HG03520 (cell line): ENCODE measurements at regions not wholly inside any gene's neighbourhood (a gene's known extent, or its start where the extent isn't known, plus 50 kb on each side); places are given as distances from the start of the nearest gene placed in this dataset.

Experiments
- ATAC-seq: cut with Tn5 transposase; IDR thresholded peaks from one replicate; pipeline ENCODE4 v1.9.1; 2021; ENCODE audit warnings: mild to moderate bottlenecking, moderate library complexity; ENCODE audit not compliant: unreplicated experiment

DNA sequence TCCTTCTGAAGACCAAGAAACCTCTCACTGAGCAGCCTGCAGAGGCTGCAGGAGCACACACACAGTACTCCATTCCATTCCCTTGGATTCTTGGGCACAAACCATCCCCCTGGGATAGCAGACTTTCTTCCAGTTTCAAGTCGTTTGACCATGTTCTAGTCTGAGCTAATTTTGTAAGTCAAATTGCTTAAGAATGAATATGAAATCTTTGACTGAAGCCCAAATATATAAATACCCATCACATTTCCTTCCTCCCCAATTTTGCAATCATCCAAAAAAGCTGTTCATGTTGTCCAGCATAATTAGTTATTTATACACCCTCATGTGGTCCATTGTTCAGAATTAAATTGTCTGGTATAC is 231.2 kb upstream of the TPRG1 start:
- ATAC-seq = no peak

DNA sequence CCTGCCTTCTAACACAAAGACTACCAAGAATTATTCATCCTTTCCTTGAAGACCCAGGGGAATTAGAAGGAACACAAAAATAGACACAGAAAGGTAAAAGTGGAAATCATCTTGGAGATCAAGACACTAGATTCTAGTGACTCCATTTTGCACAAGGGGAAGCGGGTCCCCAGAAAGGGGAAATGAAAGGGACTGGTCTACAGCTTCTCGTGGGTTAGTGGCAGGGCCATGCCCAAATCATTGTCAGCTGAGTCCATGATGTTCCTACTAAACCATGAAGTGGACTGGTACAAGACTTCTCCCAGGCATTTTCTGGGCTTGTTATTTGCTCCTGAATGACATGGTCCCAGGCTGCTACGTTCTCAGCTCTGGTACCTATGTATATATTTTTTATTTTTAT is 230.7 kb upstream of the TPRG1 start:
- no peak for ATAC-seq

DNA sequence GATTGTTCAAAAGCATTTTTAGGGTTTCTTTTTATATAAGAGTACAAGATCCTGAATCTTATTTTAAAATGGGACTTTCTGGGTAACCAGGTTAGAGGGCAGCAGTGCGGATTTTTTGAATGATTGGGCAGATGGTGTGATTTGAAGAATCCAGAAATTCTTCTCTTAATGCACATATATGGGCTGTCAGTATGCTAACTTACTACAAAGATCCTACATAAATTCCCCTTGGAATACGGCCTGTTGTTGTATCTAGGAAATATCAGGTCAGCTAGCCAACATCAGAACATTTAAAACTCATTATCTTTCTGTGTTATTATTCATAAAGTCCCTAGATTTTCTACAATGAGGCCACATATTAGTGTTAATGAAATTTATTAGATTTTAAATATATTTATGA is 229.6 kb upstream of the TPRG1 start:
- ATAC-seq = no peak

DNA sequence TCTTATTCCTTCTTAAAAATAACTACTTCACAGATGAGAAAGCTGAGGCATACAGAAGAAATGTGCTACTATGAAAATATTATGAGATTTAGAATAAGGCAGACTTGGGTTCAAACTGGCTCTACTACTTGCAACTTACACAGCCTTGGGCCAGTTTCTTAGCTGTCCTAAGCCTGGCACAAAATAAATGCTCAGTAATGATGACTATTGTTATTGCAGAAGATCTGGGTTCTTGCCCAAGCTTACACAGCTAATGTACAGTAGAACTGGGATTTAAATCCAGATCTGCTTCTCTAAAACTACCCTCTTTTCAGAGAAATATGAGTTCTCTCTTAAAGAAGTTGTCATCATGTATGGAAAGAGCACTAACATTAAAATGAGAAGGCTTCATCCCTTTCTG is 228.2 kb upstream of the TPRG1 start:
- ATAC-seq = no peak

DNA sequence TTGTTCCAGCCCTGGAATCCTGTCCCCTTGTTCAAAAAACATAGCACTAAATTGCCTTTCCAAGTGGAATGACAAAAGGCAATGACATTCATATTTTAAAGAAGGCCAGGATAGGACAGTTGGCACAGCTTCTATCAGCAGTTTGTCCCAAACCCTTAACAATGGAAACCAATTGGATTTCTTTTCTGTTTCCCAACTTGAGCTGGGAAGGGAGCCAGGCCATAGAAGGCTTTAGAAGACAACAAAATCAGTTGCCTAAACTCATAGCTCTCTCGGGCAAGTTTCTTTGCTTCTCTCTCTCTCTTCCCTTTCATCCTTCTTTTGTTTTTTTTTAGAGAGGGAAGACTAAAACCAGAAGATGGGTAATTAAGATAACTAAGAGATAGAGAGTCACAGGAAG is 227.7 kb upstream of the TPRG1 start:
- ATAC-seq = no peak

DNA sequence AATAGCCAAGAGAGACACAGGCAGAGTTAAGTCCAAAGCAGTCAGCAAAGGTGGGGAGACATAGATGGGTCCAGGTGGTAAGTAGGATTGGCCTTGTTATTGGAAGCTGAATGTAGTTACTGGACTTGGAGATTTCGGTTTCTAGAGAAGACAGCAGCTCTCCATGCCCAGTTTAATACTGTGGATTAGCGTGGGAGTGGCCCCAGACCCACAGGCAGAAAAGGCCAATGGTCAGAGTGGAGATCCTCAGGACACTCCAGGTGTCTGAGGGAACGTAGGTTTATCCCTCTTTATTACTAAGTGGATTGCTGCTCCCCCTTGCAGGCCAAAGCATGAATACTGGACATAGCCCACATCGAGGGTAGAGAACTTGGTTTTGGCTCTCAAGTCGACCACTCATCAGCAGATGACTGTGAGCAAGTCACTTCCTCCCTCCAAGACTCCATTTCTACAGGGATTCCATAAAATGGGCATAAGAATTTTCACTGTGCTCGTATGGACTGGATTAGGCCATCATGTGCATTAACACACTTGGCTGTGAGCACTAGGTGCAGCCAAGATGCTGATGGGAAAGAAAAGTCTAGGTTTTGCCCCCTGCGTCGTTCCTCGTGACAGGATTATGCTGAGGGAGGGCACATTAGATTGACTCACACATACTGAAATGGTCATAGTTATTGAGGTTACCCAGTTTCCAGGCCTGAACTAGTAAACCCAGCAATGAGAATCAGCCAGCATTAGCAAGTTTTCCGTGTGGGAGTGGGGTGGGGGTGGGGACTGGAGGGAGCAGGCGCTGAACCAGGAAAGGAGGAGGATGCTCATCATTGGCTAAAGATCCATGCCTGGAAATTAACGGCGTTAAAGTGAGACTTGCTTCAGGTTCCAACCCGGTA is 225.2 kb upstream of the TPRG1 start:
- no peak for ATAC-seq

DNA sequence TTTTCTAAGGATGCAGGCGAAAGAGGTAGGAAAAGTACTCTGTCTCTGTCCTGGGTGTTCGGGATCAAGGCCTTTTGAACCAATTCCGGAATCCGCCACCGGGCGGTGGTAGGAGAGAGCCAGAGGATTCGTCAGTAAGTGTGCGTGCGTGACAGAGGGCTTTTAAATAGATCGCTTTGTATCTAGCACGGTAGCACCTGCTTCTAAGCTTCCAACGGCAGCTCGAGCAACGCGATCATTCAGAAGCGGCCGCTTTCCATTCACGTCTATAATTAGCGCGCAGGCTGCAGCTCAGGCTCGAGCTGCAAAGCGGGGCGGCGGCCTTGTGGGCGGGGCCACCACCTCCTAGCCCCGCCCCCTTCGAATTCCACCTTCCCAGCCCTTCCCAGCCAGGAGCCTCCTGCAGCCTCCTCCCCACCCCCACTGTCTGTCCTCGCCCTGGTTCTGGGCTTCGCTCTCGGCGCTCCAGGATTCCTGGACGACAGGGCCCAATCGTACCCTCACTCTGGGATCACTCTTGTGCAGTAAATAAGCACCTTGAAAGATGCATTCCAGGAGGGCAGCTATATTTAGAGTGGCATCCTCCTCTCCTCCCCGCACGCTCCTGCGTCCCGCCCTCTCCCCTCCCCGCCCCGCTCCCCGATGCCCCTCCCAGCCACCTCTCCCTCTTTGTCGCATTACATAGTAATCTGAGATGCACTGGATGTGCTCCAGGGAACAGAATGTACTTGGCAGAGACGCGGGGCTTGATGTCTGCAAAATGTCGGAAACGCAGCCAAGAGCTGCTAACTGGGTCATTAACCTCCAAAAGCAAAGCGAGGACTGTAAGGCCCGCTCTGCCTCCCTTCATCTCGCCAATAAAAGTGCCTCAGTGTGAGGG is 224.1 kb upstream of the TPRG1 start:
- ATAC-seq = no peak

DNA sequence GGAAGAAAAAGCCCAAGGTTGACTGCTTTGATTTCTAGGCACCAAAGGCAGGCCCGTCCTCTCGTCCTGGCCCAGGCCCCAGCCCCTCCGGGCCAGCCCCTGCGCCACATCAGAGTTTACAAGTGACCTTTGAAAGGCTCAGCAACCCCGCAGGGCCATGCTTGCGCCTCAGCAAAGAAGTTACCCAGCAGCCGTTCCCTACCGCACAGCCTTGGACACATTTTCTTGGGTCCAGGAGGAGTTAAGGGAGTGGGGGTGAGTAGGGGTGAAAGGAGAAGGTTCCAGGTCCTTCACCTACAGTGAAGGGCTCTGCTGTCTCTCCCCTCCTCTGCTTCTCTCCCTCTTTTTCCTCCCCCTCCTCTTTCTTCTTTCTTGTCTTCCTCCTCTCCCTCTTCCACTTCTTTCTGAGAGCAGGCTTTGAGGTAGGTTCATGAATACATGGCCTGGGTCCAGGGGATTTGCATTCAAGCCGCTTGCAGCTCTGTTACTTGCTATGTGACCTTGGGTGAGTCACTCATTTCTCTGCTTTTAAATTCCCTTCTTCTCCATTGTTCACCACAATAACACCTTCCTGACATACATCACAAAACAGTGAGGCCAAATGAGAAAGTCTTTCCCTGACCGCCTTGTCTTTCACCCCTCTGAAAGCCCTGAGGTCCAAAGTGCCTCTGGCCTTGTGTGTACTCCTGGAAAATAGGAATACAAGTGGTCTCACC is 223.3 kb upstream of the TPRG1 start:
- no peak for ATAC-seq

DNA sequence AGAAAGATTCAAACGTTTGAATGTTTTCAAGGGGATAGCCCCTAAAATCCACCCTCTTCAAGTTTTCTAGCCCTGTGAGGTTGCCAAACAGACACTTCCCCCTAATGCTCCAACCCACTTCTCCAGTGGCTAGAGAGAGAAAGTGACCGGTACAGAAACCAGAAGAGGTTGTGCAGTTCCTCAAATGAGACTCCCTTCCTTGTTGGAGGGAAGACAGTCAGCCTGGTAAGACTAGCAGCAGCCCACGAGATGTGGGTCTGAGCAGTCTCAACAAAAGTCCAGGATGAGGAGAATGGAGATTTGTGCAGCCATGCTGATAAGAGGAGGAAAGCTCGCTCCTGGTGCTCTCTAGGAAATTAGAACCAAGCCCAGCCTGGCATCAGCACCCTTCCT is 222.8 kb upstream of the TPRG1 start:
- no peak for ATAC-seq

DNA sequence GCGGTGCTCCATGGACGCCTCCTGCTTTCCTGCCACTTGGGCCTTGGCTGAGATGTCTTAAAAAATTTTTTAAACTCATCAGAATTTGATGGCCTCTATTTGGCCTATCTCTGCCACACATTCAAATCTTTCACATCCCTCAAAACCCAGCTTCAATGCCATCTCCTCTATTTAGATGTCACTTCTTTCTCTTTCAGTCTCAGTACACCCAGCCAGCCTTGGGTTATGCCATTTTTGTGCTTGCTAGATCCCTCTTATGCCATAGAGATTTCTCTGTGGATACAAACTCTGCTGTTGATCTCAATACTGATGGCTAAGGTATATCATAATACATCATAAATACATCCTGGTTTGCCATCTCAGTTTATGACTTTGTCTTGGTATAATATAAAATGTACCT is 222.3 kb upstream of the TPRG1 start:
- ATAC-seq = no peak

DNA sequence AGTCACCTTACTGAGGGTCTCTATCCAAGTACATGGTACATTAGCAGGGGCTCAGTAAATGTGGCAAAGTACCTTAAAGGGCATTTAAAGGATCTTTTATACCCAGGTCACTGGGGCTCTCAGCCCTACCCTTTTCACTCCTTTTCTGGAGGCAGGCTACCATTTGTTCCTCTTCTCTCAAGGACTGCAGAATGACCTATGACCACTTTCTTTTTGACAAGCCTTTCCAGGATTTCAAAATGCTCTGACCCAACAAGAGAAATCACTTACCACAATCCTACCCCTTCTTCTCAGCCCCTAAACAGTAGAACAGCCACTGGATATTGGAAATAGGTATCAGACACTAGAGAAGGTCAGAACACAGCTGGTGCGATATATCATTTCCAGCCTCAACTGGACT is 221.8 kb upstream of the TPRG1 start:
- no peak for ATAC-seq

DNA sequence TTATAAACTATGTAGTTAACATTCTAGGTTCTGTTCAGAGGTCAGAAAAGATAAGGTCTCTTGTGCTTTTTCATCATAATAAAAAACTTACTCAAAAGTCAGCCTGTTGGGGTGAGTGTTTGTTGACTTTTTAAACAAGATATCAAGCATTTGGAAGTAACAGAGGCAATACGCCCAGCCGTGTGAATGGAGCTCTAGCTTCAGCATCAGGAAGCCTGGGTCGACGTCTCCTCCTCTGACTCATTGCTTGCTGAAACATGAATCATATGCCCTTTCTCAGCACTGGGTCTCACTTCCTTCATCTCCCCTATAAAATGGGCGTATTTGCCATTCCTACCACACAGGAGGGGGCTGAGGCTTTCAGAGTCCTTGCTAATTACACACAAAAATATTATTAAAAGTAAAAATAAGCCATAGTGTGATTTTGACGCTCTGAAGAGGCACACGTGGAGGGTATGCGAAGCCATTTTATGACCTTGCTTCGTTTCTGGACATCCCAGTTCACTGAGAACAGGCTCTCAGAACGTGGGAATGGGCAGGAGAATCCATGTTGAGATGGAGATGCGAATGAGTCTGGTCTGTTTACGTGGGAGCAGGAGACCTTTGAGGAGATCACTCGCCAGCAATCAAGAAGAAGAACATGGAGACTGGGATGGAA is 220.8 kb upstream of the TPRG1 start:
- ATAC-seq = no peak

DNA sequence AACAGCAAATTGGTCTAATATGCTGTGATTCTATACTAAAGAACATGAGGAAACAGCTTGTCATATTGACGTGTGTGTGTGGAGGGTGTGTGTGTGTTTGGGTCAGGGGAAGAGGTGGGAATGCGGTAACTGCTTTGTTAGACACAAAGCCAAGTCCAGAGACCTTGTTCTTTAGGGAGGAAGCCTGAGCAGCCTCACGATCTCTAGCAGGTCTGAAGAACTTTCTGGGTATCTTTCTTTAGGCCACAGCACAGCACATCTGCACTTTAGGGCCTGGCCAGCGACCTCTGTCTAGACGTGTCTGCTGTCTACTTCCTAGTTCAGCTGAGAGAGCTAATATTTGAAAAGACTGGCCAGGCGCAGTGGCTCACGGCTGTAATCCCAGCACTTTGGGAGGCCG is 220.0 kb upstream of the TPRG1 start:
- ATAC-seq = no peak

DNA sequence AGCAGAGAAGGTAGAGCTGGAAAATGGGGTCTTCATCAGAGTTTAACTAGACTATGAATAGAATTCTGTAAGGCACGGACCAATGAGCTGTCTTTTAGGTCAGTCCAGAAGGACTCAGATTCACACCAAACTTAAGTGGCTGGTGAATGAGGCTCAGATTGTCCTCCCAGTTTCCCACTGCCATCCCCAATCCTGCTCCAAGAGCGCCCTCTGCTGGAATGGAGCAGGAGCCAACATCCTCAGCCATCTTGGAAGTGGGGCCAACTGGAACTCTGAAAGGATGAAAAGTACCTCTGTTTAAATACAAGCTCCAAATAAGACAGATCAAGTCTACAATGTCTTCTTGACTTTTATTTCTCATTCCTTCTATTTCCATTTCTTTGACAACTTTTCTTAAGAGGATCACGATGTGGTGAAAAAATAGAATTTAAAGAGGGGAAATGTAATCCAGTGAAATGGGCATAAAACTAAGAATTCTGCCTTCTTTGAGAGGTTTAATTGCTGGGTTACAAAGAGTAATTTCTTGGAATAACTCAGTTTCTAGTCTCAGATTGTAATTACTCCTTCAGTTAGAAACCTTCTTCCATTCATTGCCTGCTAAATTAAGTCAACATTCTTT is 217.1 kb upstream of the TPRG1 start:
- no peak for ATAC-seq

DNA sequence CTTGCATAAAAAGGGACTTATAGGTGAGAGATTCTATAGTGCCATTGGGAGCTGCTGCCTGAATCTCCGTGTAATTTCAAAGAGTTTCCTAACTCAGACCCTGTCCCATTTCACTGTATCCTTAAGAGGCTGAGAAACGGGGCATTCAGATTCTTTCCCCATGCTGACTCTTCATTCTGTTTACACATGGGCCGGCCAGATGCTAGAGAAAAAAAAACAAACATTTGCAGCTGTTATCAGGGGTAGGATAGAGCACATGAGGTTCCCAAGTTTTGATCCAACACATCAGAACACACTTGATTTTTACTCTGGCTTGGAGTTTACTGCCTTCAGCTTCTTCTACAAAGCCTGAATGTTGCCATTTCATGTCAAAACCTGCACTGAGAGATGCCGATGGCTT is 215.9 kb upstream of the TPRG1 start:
- ATAC-seq = no peak

DNA sequence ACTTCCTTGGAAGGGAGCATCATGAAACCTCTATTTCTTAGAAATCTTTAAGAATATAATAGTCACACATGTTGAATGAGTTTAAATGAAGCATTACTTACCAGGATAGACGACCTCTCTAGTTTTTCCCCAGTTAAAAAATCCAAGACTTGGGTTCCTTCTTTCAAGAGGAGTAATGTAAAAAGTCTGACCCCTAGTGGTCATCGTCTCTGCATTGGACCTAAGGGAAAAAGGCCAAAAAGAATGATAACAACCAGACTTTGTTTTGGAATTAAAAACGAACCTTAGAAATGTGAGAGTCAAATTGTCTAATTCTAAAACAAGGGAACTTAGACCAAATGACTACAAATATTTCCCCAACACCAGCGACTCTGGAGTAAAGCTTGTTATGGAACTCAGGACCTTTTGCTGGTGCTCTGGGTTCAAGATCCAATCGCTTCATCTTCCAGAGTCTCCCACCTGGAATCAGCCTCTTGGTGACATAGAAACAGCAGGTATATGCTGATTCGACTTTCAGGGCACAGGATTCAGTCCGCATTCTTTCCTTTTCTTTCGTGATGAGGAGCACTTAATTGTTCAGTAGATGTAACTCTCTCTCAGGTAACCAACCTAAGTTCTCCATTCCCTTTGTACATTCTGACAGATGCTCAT is 214.8 kb upstream of the TPRG1 start:
- ATAC-seq = no peak

DNA sequence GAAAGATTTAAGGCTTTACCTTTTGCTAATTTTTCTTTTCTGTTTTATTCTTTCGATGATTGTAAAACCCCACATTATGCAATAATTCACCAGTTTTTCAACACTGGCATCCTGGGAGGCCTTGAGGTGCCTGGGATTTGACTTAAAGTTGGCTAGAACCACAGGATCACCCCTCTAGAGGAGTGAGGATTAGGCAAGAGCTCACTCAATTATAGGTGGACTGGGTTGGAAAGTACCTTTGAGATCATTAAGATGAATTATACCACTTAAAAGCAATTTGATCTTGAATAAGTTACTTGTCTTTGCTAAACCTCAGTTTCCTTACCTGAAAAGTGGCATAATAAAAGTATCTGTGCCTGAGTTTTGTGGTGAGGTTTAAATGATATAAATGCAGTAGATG is 212.8 kb upstream of the TPRG1 start:
- ATAC-seq = no peak

DNA sequence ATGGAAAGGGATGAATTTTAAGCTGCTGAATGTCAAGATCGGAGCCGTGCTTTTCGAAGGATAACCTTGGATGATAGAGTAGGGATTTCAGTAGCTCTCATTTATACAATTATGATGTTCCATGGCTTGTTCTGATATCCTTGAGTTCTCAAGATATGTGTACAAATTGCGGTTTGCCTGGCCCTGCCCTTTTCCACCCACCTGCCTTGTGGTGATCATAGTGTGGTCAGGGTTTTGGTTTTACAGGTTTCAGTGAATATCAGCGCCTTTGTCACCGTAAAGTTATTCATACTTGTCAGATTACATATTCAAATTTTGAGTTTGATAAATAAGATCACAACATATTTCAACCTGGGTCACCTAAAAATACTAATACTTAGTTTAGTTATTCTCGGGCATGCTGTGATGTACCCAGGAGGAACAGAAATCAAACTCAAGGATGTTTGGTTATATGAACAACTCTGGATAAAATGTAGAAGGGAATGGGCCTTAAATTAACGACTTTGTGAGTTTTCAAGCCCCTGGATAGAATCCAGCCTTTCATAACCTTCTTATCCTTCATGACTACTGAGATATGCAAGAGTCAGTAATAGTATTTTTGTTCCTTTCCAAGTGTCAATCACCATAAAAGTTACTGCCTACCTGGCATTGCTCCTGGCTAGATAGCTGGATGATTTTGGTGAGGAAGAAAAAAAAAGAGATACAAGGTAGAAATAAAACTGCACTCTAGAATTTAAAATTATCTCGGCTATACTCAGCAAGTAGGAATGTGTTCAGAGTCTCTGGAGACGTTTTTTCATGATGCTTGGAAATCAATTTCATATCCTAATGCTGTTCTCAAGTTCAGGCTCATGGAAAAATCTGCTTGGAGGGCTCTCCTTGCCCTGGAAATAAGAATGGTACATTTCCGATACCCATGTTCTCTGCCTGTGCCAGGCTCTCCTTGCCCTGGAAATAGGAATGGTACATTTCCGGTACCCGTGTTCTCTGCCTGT is 209.2 kb upstream of the TPRG1 start:
- no peak for ATAC-seq

DNA sequence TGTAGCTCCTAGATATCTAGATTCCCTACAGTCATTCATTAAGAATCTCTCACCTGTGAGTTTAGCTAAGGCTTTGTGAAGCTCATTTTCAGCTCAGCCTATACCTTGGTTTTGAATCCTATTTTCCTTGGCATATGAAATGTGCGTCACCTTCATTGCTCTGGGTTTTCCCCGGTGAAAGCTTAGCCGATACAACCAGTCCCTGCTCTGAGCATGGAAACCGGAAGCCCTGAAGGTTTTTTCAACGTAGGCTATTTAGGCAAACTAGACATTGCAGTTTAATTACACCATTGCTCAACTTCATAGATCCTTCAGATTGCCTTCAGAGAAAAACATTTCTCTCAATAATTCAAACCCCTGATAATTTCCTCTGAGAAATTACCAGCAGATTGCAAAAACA is 206.8 kb upstream of the TPRG1 start:
- ATAC-seq = no peak
